Caco-2 (cell line): ENCODE measurements at regions not wholly inside any gene's neighbourhood (a gene's known extent, or its start where the extent isn't known, plus 50 kb on each side); places are given as distances from the start of the nearest gene placed in this dataset.

Experiments
- BruUV-seq: library from RNA; stranded (reverse); fragments of 400-500 nt; replicated peaks from 2 replicates; lab custom pipeline; 2021; lab: Mats Ljungman, UMichigan
- CTCF ChIA-PET: fragments of 300-600 bp; sonication (Branson Sonifier 250); formaldehyde crosslinking; loops from one replicate; lab custom pipeline; 2022; ENCODE audit warnings: antibody characterized with exemption; lab: Charles Lee
- POLR2A ChIA-PET: fragments of 300-600 bp; sonication (Branson Sonifier 250); formaldehyde crosslinking; loops from one replicate; lab custom pipeline; 2022; ENCODE audit warnings: antibody characterized with exemption; lab: Charles Lee
- DNase-seq, 2 experiments: peaks; one replicate each; pipeline versions ENCODE4 v3.0.0 to v3.0.0-alpha.2; 2020 to 2022
- H3K27me3 ChIP-seq: replicated peaks from 2 replicates; pipeline ENCODE4 v1.6.0; 2011; ENCODE audit warnings: low read length; ENCODE audit not compliant: control insufficient read depth, insufficient read depth
- H3K36me3 ChIP-seq: 2 replicates; pipeline ENCODE4 v1.5.1; 2011; ENCODE audit warnings: low read length; ENCODE audit not compliant: control insufficient read depth, insufficient read depth
- H3K4me1 ChIP-seq: fragments of 250-450 bp; sonication (Bioruptor Pico); 2 replicates; pipeline ENCODE4 v1.5.1; 2020; ENCODE audit warnings: mild to moderate bottlenecking
- H3K4me3 ChIP-seq: 2 replicates; pipeline ENCODE4 v1.5.1; 2011; ENCODE audit warnings: low read depth, mild to moderate bottlenecking, control low read depth, low read length
- H3K9me3 ChIP-seq: fragments of 250-450 bp; sonication (Bioruptor Pico); 2 replicates; pipeline ENCODE4 v1.5.1; 2020; ENCODE audit warnings: mild to moderate bottlenecking, moderate library complexity
- H3K27ac Mint-ChIP-seq: one replicate; pipeline ENCODE4 v1.8.0; 2022; ENCODE audit warnings: mixed read lengths; ENCODE audit not compliant: unreplicated experiment
- H3K27me3 Mint-ChIP-seq: one replicate; pipeline ENCODE4 v1.8.0; 2022; ENCODE audit warnings: mixed read lengths; ENCODE audit not compliant: insufficient read depth, unreplicated experiment
- H3K36me3 Mint-ChIP-seq: one replicate; pipeline ENCODE4 v1.8.0; 2022; ENCODE audit warnings: mild to moderate bottlenecking, mixed read lengths; ENCODE audit not compliant: insufficient read depth, unreplicated experiment
- H3K4me1 Mint-ChIP-seq: one replicate; pipeline ENCODE4 v1.8.0; 2022; ENCODE audit warnings: low read depth, mixed read lengths; ENCODE audit not compliant: unreplicated experiment
- H3K4me3 Mint-ChIP-seq: one replicate; pipeline ENCODE4 v1.8.0; 2022; ENCODE audit warnings: mild to moderate bottlenecking, moderate library complexity, mixed read lengths; ENCODE audit not compliant: unreplicated experiment
- H3K9me3 Mint-ChIP-seq: one replicate; pipeline ENCODE4 v1.8.0; 2022; ENCODE audit warnings: mixed read lengths; ENCODE audit not compliant: unreplicated experiment
- CTCF ChIP-seq, 2 experiments: fragments of 200-600 bp in 1 of 2; IDR thresholded peaks; 1 replicate in 1 of 2; 2 replicates in 1 of 2; pipeline versions ENCODE4 v1.5.1 to v1.8.0; 2011 to 2022; ENCODE audit warnings: antibody characterized with exemption in 1 of 2, control low read depth in 1 of 2, inconsistent platforms in 1 of 2, low read depth in 1 of 2, low read length in 1 of 2, mild to moderate bottlenecking in 1 of 2, moderate library complexity in 1 of 2; ENCODE audit not compliant: insufficient read depth in 1 of 2, severe bottlenecking in 1 of 2, unreplicated experiment in 1 of 2
- intact Hi-C: fragments of 100-400 bp; cut with micrococcal nuclease; formaldehyde crosslinking; loops from one replicate; pipeline ENCODE4 v1.10.0; 2022; ENCODE audit not compliant: unreplicated experiment

DNA sequence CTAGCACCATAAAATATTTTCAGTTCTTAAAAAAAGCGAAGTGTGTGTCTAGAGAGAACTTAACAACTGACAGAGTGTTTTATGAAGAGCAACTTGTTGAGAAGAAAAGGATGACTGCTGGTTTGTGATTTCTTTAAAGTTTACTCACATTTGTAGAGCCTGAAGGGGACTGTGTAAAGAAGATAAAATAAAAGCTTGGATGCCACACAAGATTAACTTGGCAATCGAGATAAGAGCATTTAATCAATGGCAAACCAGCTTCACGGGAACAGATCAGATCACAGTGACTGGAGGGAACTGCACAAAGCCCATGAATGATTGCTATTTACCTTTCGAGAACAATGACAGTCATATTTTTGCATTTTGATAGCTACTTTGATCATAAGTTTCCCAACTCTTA, 2013.1 kb upstream of the CDH9 start:
- DNase-seq = no peak
- H3K4me1 ChIP-seq = no peaks in the 10 kb centered on the region
- CTCF ChIA-PET = no interaction called here
- H3K4me1 Mint-ChIP-seq = no peaks in the 10 kb centered on the region
- no peaks in the 10 kb centered on the region for H3K27me3 Mint-ChIP-seq
- no peaks in the 10 kb centered on the region for H3K9me3 ChIP-seq
- intact Hi-C loops = no loop called here
- no peak overlapping the region for H3K4me3 Mint-ChIP-seq
- no peak for TF ChIP-seq CTCF (IDR thresholded peaks at IDR 0.05; ENCODE audit: insufficient read depth in 1 of 2, low read depth in 1 of 2, low read length in 1 of 2, severe bottlenecking in 1 of 2, unreplicated experiment in 1 of 2)
- H3K9me3 Mint-ChIP-seq = no peaks in the 10 kb centered on the region
- BruUV-seq = no TSS peak
- H3K36me3 Mint-ChIP-seq = no peaks in the 10 kb centered on the region
- H3K4me3 ChIP-seq = no peak overlapping the region
- no peaks in the 10 kb centered on the region for H3K36me3 ChIP-seq
- no peak overlapping the region for H3K27ac Mint-ChIP-seq
- no peaks in the 10 kb centered on the region for H3K27me3 ChIP-seq
- POLR2A ChIA-PET = no interaction called here

GRCh38 chr5:29042152-29042551, 2003.8 kb upstream of the CDH9 start:
- POLR2A ChIA-PET = no interaction called here
- Mint-ChIP-seq H3K4me1 (no peaks in the 10 kb centered on the region), H3K4me3 (no peak overlapping the region), H3K9me3 (no peaks in the 10 kb centered on the region), H3K27me3 (peaks cover 2% of the 10 kb centered on the region), H3K36me3 (no peaks in the 10 kb centered on the region), H3K27ac (no peak overlapping the region)
- CTCF ChIA-PET = no interaction called here
- no TSS peak for BruUV-seq
- no peak for TF ChIP-seq CTCF (IDR thresholded peaks at IDR 0.05; ENCODE audit: insufficient read depth in 1 of 2, low read depth in 1 of 2, low read length in 1 of 2, severe bottlenecking in 1 of 2, unreplicated experiment in 1 of 2)
- Histone ChIP-seq H3K9me3 (no peaks in the 10 kb centered on the region), H3K27me3 (no peaks in the 10 kb centered on the region), H3K4me3 (no peak overlapping the region), H3K36me3 (no peaks in the 10 kb centered on the region), H3K4me1 (no peaks in the 10 kb centered on the region)
- intact Hi-C loops = no loop called here
- no peak for DNase-seq

DNA sequence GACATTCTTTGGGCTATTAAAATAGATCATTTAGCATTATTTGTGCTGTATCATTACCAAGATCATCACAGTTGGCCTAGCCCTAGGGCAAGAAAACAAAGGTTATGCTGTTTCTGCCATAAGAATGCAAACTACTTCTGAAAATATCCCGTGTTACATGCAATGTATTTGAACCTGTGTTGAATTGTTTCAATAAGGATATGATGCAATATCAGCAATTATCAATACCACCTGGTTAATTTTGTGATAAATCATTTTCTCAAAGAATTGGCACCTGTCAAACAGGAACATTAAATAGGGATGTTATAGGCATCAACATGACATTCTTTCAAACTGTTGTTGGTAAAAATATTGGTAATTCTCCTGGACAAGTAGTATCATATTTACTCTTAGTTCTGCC, 2002.0 kb upstream of the CDH9 start:
- CTCF ChIA-PET = no interaction called here
- Mint-ChIP-seq H3K36me3 (no peaks in the 10 kb centered on the region), H3K9me3 (no peaks in the 10 kb centered on the region), H3K4me3 (no peak overlapping the region), H3K4me1 (no peaks in the 10 kb centered on the region), H3K27ac (no peak overlapping the region), H3K27me3 (peaks cover 2% of the 10 kb centered on the region)
- H3K4me3 ChIP-seq = no peak overlapping the region
- POLR2A ChIA-PET = no interaction called here
- no peaks in the 10 kb centered on the region for H3K9me3 ChIP-seq
- no peaks in the 10 kb centered on the region for H3K27me3 ChIP-seq
- no peak for TF ChIP-seq CTCF (IDR thresholded peaks at IDR 0.05; ENCODE audit: insufficient read depth in 1 of 2, low read depth in 1 of 2, low read length in 1 of 2, severe bottlenecking in 1 of 2, unreplicated experiment in 1 of 2)
- no peaks in the 10 kb centered on the region for H3K4me1 ChIP-seq
- intact Hi-C loops = no loop called here
- DNase-seq = no peak
- no peaks in the 10 kb centered on the region for H3K36me3 ChIP-seq
- BruUV-seq = no TSS peak
